CD4-positive, alpha-beta T cell treated with Interferon alpha-2 for 1 hour (primary cell): ENCODE measurements at regions not wholly inside any gene's neighbourhood (a gene's known extent, or its start where the extent isn't known, plus 50 kb on each side); places are given as distances from the start of the nearest gene placed in this dataset.

Source experiments
- DNase-seq, 2 donors: peaks; one replicate each; pipeline ENCODE4 v3.0.0-alpha.2; 2020 to 2022

GRCh38 chr1:99587008-99587407, 58.9 kb upstream of the PALMD start:
- DNase-seq, result no peak

GRCh38 chr1:99589186-99589636, 56.7 kb upstream of the PALMD start:
- DNase-seq, result no peak

GRCh38 chr1:99590578-99591209, 55.2 kb upstream of the PALMD start:
- DNase-seq, result no peak

DNA sequence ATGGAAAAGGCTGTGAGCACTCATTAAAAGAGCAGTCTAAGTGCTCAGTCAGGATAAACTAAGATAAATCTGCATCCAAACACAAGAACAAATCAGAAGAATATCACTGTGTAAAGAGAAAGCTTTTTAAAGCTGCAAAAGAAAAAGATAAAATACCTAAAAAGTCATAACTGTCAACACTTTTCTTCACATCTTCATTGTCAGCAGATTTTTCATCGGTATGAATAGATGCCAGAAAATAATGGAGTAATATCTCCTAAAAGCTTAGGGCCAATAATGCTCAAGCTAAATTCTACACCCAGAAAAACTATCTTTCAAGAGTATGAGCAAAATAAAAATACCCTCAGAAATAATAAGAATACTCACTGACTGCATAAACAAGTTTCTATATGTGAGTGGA, 54.0 kb upstream of the PALMD start:
- no peak for DNase-seq

DNA sequence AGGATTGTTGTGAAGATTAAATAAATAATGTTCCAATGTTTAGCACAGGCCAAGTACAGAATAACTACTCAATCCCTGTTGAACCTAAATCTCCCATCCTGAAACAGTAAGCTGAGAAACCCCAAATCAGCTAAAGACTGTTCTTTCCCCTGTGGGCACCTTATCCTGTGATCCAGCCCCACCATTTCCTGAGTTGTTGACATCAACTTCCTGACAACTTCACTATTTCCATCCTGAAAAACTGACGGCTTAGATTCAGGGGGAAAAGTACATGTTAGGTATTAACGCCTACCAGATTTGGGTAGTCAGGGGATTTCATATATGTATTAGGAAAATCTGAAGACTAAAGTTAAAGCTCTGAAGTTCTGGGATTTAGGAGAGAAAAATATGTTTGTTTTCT, 51.7 kb upstream of the PALMD start:
- DNase-seq, result no peak

- no peak for DNase-seq
These were observed 50.9 kb upstream of the PALMD start for GRCh38 chr1:99595041-99595440.

DNA sequence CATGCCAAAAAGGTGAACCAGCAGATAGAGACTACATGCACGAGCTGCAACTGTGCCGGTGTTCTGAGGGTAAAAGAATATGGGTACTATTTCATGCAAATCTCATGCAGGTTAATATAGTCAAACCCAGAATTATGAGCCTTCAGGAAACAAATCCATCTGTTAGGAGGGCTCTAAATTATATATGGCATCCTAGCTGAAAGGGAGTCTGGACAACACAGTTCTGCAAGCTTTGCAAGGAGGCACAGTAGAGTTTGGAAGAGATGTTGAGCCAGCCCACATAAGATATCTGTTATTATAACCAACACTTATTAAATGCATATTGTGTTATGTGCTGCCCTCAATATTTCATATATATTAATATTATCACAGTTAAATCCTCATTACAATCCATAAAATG, 50.5 kb upstream of the PALMD start:
- no peak for DNase-seq
